ENCODE measurements at regions not wholly inside any gene's neighbourhood (a gene's known extent, or its start where the extent isn't known, plus 50 kb on each side); places are given as distances from the start of the nearest gene placed in this dataset.
"Not testable (repeated sequence)": the region's sequence is repeated elsewhere in the genome, so short reads cannot be mapped to it uniquely, and the experiment has no call there.

DNA sequence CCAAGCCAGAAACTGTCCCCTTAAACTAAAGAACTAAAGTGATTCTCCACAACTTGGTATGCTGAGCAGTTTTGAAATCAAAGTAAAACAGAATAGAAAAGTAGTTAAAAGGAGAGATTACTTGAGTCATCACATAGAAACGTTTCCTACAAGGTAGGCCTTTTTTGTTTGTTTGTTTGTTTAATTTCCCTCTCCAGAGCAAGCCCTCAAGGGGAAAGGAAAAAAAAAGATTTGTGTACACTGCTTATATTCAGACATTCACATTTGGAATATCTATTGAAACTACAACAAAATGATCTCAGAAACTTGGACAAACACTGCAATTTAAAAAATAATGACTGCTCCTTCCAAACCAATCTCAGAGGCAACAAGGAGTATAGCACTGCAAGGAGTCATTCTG is 304.7 kb upstream of the NREP start:
- no peaks in the 10 kb centered on the region for H3K27me3 ChIP-seq
- H3K4me1 ChIP-seq = no peaks in the 10 kb centered on the region
- DNase-seq (ENCODE audit: low spot score) = no peak
- H3K27ac ChIP-seq = no peak overlapping the region
- no peak overlapping the region for H3K4me3 ChIP-seq
- no peaks in the 10 kb centered on the region for H3K9me3 ChIP-seq
- TF ChIP-seq, protein P1, sequence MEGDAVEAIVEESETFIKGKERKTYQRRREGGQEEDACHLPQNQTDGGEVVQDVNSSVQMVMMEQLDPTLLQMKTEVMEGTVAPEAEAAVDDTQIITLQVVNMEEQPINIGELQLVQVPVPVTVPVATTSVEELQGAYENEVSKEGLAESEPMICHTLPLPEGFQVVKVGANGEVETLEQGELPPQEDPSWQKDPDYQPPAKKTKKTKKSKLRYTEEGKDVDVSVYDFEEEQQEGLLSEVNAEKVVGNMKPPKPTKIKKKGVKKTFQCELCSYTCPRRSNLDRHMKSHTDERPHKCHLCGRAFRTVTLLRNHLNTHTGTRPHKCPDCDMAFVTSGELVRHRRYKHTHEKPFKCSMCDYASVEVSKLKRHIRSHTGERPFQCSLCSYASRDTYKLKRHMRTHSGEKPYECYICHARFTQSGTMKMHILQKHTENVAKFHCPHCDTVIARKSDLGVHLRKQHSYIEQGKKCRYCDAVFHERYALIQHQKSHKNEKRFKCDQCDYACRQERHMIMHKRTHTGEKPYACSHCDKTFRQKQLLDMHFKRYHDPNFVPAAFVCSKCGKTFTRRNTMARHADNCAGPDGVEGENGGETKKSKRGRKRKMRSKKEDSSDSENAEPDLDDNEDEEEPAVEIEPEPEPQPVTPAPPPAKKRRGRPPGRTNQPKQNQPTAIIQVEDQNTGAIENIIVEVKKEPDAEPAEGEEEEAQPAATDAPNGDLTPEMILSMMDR (IDR thresholded peaks at IDR 0.05) = no peak
- no peaks in the 10 kb centered on the region for H3K36me3 ChIP-seq

DNA sequence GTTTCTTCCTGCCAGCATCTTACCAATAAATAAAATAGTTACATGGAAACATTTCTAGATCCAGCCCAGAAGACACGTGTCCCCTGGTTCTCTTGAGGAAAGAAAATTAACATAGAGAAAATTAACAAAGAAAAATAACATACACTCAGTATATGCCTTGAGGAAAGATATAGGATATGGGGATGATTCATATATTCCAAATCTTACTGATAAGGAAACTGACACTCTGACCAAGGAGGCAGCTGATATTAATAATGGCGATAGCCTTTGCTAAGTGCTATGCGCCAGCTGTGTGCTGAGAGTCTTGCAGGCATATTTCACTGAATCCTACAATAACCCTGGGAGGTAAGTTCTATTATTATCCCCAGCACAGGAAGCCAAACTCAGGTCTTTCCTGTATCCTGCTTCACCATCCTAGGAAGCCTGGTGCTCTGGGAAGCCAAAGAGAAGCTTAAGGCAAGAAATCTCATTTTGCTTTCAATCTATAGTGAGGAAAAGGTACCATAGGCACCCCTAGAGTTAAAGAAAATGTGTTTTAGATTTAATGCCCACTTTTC is 302.7 kb upstream of the NREP start:
- no peaks in the 10 kb centered on the region for H3K36me3 ChIP-seq
- DNase-seq (ENCODE audit: low spot score) = no peak
- H3K4me1 ChIP-seq = no peaks in the 10 kb centered on the region
- TF ChIP-seq, protein P1 (IDR thresholded peaks at IDR 0.05) = no peak
- H3K27me3 ChIP-seq = no peaks in the 10 kb centered on the region
- H3K27ac ChIP-seq = no peak overlapping the region
- no peak overlapping the region for H3K4me3 ChIP-seq
- H3K9me3 ChIP-seq = peaks cover 0 to 6% of the 10 kb centered on the region in 2 donors

DNA sequence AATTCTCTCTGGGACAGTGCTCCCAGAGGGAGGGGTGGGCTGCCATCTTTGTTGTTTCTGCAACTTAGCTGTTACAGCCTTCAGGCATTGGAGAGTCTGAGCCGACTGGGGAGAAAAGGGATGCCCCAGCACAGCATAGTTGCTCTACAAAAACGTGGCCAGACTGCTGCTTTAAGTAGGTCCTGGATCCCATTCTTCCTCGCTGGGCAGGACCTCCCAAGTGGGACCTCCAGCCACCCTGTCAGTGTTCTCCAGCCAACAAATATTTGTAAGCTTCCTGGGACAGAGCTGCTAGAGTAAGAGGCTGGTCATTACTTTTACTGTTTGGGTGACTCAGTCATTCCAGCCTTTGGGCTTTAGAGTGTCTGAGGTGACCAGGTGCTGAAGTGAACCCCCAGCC is 292.7 kb upstream of the NREP start:
- no peak overlapping the region for H3K4me3 ChIP-seq
- H3K27me3 ChIP-seq = no peaks in the 10 kb centered on the region
- TF ChIP-seq, protein P1 (IDR thresholded peaks at IDR 0.05) = no peak
- no peak overlapping the region for H3K27ac ChIP-seq
- H3K36me3 ChIP-seq = no peaks in the 10 kb centered on the region
- H3K9me3 ChIP-seq = peaks cover 0 to 4% of the 10 kb centered on the region in 2 donors
- no peaks in the 10 kb centered on the region for H3K4me1 ChIP-seq
- no peak for DNase-seq (ENCODE audit: low spot score)

DNA sequence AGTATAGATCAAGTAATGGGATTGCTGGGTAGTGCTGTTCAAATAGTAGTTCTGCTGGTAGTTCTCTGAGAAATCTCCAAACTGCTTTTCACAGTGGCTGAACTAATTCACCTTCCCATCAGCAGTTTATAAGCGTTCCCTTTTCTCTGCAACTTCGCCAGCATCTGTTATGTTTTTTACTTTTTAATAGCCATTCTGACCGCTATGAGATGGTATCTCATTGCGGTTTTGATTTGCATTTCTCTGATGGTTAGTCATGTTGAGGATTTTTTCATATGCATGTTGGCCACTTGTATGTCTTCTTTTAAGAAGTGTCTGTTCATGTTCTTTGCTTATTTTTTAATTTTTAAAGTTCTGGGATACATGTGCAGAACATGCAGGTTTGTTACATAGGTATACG is 279.2 kb upstream of the NREP start:
- no peak for DNase-seq (ENCODE audit: low spot score)
- H3K9me3 ChIP-seq = no peaks in the 10 kb centered on the region
- H3K4me1 ChIP-seq = no peaks in the 10 kb centered on the region
- H3K4me3 ChIP-seq = no peak overlapping the region
- no peaks in the 10 kb centered on the region for H3K27me3 ChIP-seq
- no peaks in the 10 kb centered on the region for H3K36me3 ChIP-seq
- no peak overlapping the region for H3K27ac ChIP-seq
- TF ChIP-seq, protein P1 (IDR thresholded peaks at IDR 0.05) = no peak

DNA sequence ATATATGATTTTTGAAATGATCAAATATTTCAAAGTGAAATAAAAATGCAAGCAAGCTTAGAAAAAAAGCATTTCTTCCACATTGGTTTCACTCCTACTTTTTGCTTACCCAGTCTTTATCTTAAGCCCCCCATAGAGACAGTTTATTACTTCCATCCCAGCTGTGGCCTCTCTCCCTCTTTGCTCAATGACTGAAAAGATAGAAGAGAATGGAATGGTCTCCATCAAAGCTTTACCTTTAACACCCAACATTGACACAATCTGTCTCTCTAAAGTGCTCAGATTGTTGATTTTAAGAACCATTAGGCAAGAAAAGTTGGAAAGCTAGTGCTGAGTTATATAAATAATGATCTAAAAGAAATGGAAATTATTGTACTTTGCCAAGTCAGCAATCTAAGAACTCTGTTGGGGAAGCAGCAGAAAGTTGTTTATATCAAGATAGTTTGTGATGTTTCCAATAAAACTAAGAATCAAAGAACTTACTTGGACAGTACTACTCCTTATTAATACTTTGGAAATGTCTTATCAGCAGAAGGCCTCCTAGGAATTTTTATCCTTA is 277.5 kb upstream of the NREP start:
- DNase-seq (ENCODE audit: low spot score) = no peak
- TF ChIP-seq, protein P1 (IDR thresholded peaks at IDR 0.05) = no peak
- H3K27me3 ChIP-seq = no peaks in the 10 kb centered on the region

DNA sequence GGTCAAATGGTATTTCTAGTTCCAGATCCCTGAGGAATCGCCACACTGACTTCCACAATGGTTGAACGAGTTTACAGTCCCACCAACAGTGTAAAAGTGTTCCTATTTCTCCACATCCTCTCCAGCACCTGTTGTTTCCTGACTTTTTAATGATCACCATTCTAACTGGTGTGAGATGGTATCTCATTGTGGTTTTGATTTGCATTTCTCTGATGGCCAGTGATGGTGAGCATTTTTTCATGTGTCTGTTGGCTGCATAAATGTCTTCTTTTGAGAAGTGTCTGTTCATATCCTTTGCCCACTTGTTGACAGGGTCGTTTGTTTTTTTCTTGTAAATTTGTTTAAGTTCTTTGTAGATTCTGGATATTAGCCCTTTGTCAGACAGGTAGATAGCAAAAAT is 269.9 kb upstream of the NREP start:
- DNase-seq (ENCODE audit: low spot score); H3K9me3 ChIP-seq; H3K4me3 ChIP-seq; H3K36me3 ChIP-seq; H3K27ac ChIP-seq; H3K4me1 ChIP-seq; H3K27me3 ChIP-seq: not testable (repeated sequence)

More for the DNA sequence above, 277.5 kb upstream of the NREP start:
- no peaks in the 10 kb centered on the region for H3K36me3 ChIP-seq
- H3K4me3 ChIP-seq = no peak overlapping the region
- H3K27ac ChIP-seq = no peak overlapping the region
- H3K9me3 ChIP-seq = no peaks in the 10 kb centered on the region
- H3K4me1 ChIP-seq = no peaks in the 10 kb centered on the region

Measured in right atrium auricular region (tissue), 2 donors.